HepG2 (cell line): ENCODE measurements at regions not wholly inside any gene's neighbourhood (a gene's known extent, or its start where the extent isn't known, plus 50 kb on each side); places are given as distances from the start of the nearest gene placed in this dataset.

Experiments
- ATAC-seq: fragments of 200-7000 bp; cut with Tn5 transposase; 3 replicates; pipeline ENCODE4 v1.9.1; 2020; ENCODE audit warnings: mild to moderate bottlenecking, moderate library complexity
- BruUV-seq: library from RNA; stranded (reverse); fragments of 400-500 nt; replicated peaks from 2 replicates; lab custom pipeline; 2021; lab: Mats Ljungman, UMichigan
- CTCF ChIA-PET: fragments of 300-600 bp; formaldehyde crosslinking; extraction: SDS; loops from one replicate; lab custom pipeline; 2021; ENCODE audit warnings: low total read pairs, inconsistent platforms, low intra/inter-chr PET ratio; lab: Yijun Ruan, JAX
- POLR2A ChIA-PET: fragments of 350-600 bp; sonication (Branson Sonifier 250); formaldehyde crosslinking; loops from one replicate; lab custom pipeline; 2020; ENCODE audit warnings: antibody characterized with exemption, inconsistent platforms; lab: Yijun Ruan, JAX
- DNase-seq: peaks from one replicate; pipeline ENCODE4 v3.0.0-alpha.2; 2015; ENCODE audit warnings: low spot score
- FAIRE-seq: peaks from 3 replicates; lab custom pipeline; 2011; peaks lifted over from hg19 to GRCh38; lab: Jason Lieb, UNC
- H2AFZ ChIP-seq: one replicate; pipeline ENCODE4 v1.6.1; 2011; ENCODE audit warnings: low read length, inconsistent platforms
- H3K27ac ChIP-seq: fragments of 300-600 bp; 3 replicates; pipeline ENCODE4 v1.8.0; 2011; ENCODE audit warnings: mixed run types, mild to moderate bottlenecking, mixed read lengths, low read length, inconsistent platforms; ENCODE audit not compliant: insufficient read depth; ENCODE audit errors: extremely low read length
- H3K27me3 ChIP-seq, 2 experiments: fragments of 200-600 bp in 1 of 2; 2 replicates in 1 of 2; 3 replicates in 1 of 2; pipeline versions ENCODE4 v1.6.0 to v1.8.0; 2011; ENCODE audit warnings: low read length in 2 of 2, mild to moderate bottlenecking in 2 of 2, moderate library complexity in 2 of 2, inconsistent platforms in 1 of 2; ENCODE audit not compliant: insufficient read depth in 2 of 2, control insufficient read depth in 1 of 2
- H3K36me3 ChIP-seq, 2 experiments: fragments of 200-600 bp in 1 of 2; replicated peaks in 1 of 2; 2 replicates in 1 of 2; 3 replicates in 1 of 2; pipeline versions ENCODE4 v1.5.1 to v1.8.0; 2011; ENCODE audit warnings: low read length in 2 of 2, inconsistent platforms in 1 of 2; ENCODE audit not compliant: insufficient read depth in 2 of 2, control insufficient read depth in 1 of 2
- H3K4me1 ChIP-seq: 2 replicates; pipeline ENCODE4 v1.5.1; 2012; ENCODE audit warnings: low read length, inconsistent platforms; ENCODE audit not compliant: insufficient read depth
- H3K4me2 ChIP-seq: 2 replicates; pipeline ENCODE4 v1.6.0; 2011; ENCODE audit warnings: low read depth, low read length, inconsistent platforms
- H3K4me3 ChIP-seq, 3 experiments: fragments of 200-600 bp in 1 of 3; sonication (generic), shearing (Covaris generic) in 1 of 3; replicated peaks in 1 of 3; 2 replicates each; pipeline ENCODE4 v1.5.1; 2011 to 2016; ENCODE audit warnings: low read length in 3 of 3, inconsistent platforms in 2 of 3, low read depth in 2 of 3, mild to moderate bottlenecking in 2 of 3, control low read depth in 1 of 3, mixed read lengths in 1 of 3; ENCODE audit not compliant: insufficient read depth in 1 of 3
- H3K79me2 ChIP-seq: one replicate; pipeline ENCODE4 v1.6.1; 2011; ENCODE audit warnings: low read length, inconsistent platforms; ENCODE audit not compliant: insufficient read depth
- H3K9ac ChIP-seq: 2 replicates; pipeline ENCODE4 v1.6.0; 2011; ENCODE audit warnings: mild to moderate bottlenecking, low read depth, low read length, inconsistent platforms; ENCODE audit not compliant: insufficient read depth
- H3K9me3 ChIP-seq: 2 replicates; pipeline ENCODE4 v1.5.1; 2012; ENCODE audit warnings: mild to moderate bottlenecking, low read length
- H4K20me1 ChIP-seq: 2 replicates; pipeline ENCODE4 v1.6.0; 2011; ENCODE audit warnings: inconsistent platforms, mild to moderate bottlenecking, low read length, moderate library complexity; ENCODE audit not compliant: insufficient read depth
- CHD4 ChIP-seq: fragments of 200-600 bp; sonication (generic); IDR thresholded peaks from 2 replicates; pipeline ENCODE4 v1.7.0; 2017; ENCODE audit warnings: mild to moderate bottlenecking, low read length, borderline replicate concordance
- FOXC1 ChIP-seq: sonication (generic); formaldehyde crosslinking; IDR thresholded peaks from 2 replicates; pipeline ENCODE4 v1.8.0; 2022; ENCODE audit warnings: mild to moderate bottlenecking, missing genetic modification reagents, borderline replicate concordance
- PHB2 ChIP-seq: fragments of 450-650 bp; IDR thresholded peaks from 2 replicates; pipeline ENCODE4 v1.6.1; 2018; ENCODE audit not compliant: partially characterized antibody
- POLR2AphosphoS5 ChIP-seq: IDR thresholded peaks from 2 replicates; pipeline ENCODE4 v1.6.1; 2012; ENCODE audit warnings: low read depth, low read length
- RARA ChIP-seq: IDR thresholded peaks from 2 replicates; pipeline ENCODE4 v1.6.1; 2016; ENCODE audit warnings: missing genetic modification reagents, missing compliant biosample characterization
- RBFOX2 ChIP-seq: fragments of 200-400 bp; formaldehyde crosslinking; IDR thresholded peaks from 2 replicates; pipeline ENCODE4 v1.6.1; 2017; ENCODE audit warnings: low read depth, mild to moderate bottlenecking, low read length
- SRF ChIP-seq: IDR thresholded peaks from 2 replicates; pipeline ENCODE4 v1.6.1; 2011; ENCODE audit warnings: mild to moderate bottlenecking, low read depth, low read length, moderate library complexity
- TCF7 ChIP-seq: sonication (generic); IDR thresholded peaks from 2 replicates; pipeline ENCODE4 v1.6.1; 2016; ENCODE audit warnings: antibody characterized with exemption, low read depth
- WIZ ChIP-seq: sonication (generic); formaldehyde crosslinking; IDR thresholded peaks from 2 replicates; pipeline ENCODE4 v1.5.1; 2020; ENCODE audit warnings: mild to moderate bottlenecking, missing genetic modification reagents
- ZBTB1 ChIP-seq: sonication (generic); formaldehyde crosslinking; IDR thresholded peaks from 2 replicates; pipeline ENCODE4 v1.4.0; 2020; ENCODE audit warnings: missing genetic modification reagents, borderline replicate concordance
- ZNF230 ChIP-seq: sonication (generic); formaldehyde crosslinking; IDR thresholded peaks from 2 replicates; pipeline ENCODE4 v1.4.0; 2020; ENCODE audit warnings: mild to moderate bottlenecking, missing genetic modification reagents
- ZNF251 ChIP-seq: sonication (generic); formaldehyde crosslinking; IDR thresholded peaks from 2 replicates; pipeline ENCODE4 v1.9.0; 2021; ENCODE audit warnings: mild to moderate bottlenecking, missing genetic modification reagents
- ZNF33B ChIP-seq: sonication (generic); formaldehyde crosslinking; IDR thresholded peaks from 2 replicates; pipeline ENCODE4 v1.5.1; 2020; ENCODE audit warnings: mild to moderate bottlenecking, missing genetic modification reagents
- ZNF354B ChIP-seq: sonication (generic); formaldehyde crosslinking; IDR thresholded peaks from 2 replicates; pipeline ENCODE4 v1.8.0; 2022; ENCODE audit warnings: mild to moderate bottlenecking, missing genetic modification reagents
- ZNF619 ChIP-seq: sonication (generic); formaldehyde crosslinking; IDR thresholded peaks from 2 replicates; pipeline ENCODE4 v1.4.0; 2020; ENCODE audit warnings: mild to moderate bottlenecking, missing genetic modification reagents
- WGBS: methylation state at CpG from one replicate; pipeline ENCODE4 v1.1.6; 2017; ENCODE audit warnings: low lambda C conversion rate; 5-methylcytosine and 5-hydroxymethylcytosine counted together
- in situ Hi-C: cut with HindIII; loops from 2 replicates; pipeline ENCODE4 v1.10.0; 2017; ENCODE audit warnings: low pct_unique_long_range_greater_than_20kb; ENCODE audit not compliant: extremely low pct_ligation_motif_present
- intact Hi-C: fragments of 100-400 bp; cut with micrococcal nuclease; formaldehyde crosslinking; loops from one replicate; pipeline ENCODE4 v1.10.0; 2022; ENCODE audit not compliant: unreplicated experiment
- TF ChIP-seq, protein P1 (sequence below): sonication (generic); formaldehyde crosslinking; IDR thresholded peaks from 2 replicates; pipeline ENCODE4 v1.4.0; 2020; ENCODE audit warnings: missing genetic modification reagents
- TF ChIP-seq, protein P2 (sequence below): sonication (generic); formaldehyde crosslinking; IDR thresholded peaks from 2 replicates; pipeline ENCODE4 v1.5.0; 2020; ENCODE audit warnings: missing genetic modification reagents
- TF ChIP-seq, protein P3 (sequence below): sonication (generic); formaldehyde crosslinking; IDR thresholded peaks from 2 replicates; pipeline ENCODE4 v1.4.0; 2020; ENCODE audit warnings: missing genetic modification reagents, low read depth, mild to moderate bottlenecking, borderline replicate concordance

DNA sequence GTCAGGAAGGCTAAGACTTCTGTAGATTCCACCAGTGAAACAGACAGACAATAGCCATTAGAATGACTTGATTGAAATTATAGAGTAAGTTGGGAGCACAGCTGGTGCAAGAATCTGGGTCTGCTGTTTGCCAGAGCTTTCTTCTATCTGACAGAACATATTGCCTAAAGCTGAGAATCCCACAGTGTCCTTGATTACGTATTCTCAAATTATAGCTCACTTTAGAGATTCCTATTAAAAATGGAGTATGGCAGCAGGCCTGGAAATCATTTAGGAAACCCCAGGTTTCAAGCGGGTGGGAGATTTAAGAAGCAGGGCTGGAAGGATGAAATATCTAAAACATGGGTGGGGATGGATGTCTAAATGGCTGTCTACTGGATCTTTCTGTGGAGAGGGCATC lies 639.7 kb upstream of the CXADR start:
- Histone ChIP-seq H3K27ac (no peak overlapping the region), H3K79me2 (no peaks in the 10 kb centered on the region), H2AFZ (no peak overlapping the region), H4K20me1 (no peaks in the 10 kb centered on the region), H3K36me3 (no peaks in the 10 kb centered on the region), H3K4me2 (no peak overlapping the region), H3K9me3 (no peaks in the 10 kb centered on the region), H3K27me3 (no peaks in the 10 kb centered on the region), H3K9ac (no peak overlapping the region), H3K4me1 (no peaks in the 10 kb centered on the region), H3K4me3 (no peak overlapping the region)
- WGBS = 3% methylated on average over 2 of the region's 2 CpGs
- TF ChIP-seq ZNF251 (CRISPR knock-in tag) = no peak
- ChIA-PET CTCF (no interaction called here), POLR2A (no interaction called here)
- in situ Hi-C loops = no loop called here
- no TSS peak for BruUV-seq
- intact Hi-C loops = no loop called here
- FAIRE-seq (no peak), DNase-seq (no peak), ATAC-seq (no peak)

DNA sequence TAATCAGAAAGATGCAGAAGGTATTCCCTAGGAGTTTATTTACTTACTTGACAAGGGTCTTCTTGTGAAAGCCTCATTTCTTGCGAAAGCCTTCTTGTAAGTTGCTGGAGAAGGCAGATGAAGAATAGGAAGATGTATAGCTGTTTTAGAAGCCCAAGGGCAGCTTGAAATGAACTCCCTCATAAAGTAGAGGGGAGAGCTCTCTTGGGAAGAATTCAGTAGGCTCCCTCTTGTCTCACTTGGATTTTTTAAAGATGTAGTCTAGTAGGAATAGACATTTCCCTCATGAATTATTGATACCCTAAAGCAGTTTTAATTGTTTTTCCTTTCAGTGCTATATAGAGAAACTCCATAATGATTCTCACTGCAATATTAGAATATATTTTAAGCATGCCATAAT lies 639.2 kb upstream of the CXADR start:
- ChIA-PET POLR2A (no interaction called here), CTCF (no interaction called here)
- ATAC-seq = no peak
- H3K9me3 ChIP-seq = no peaks in the 10 kb centered on the region
- in situ Hi-C loops (no loop called here), intact Hi-C loops (no loop called here)
- no peaks in the 10 kb centered on the region for H3K36me3 ChIP-seq
- H3K4me2 ChIP-seq = no peak overlapping the region
- WGBS = 0% methylated on average over 1 of the region's 1 CpG
- BruUV-seq = no TSS peak
- H4K20me1 ChIP-seq = no peaks in the 10 kb centered on the region
- H2AFZ ChIP-seq = no peak overlapping the region
- FAIRE-seq = no peak
- DNase-seq = no peak
- H3K9ac ChIP-seq = no peak overlapping the region
- no peak overlapping the region for H3K27ac ChIP-seq
- H3K27me3 ChIP-seq = no peaks in the 10 kb centered on the region
- no peaks in the 10 kb centered on the region for H3K79me2 ChIP-seq
- H3K4me1 ChIP-seq = no peaks in the 10 kb centered on the region
- H3K4me3 ChIP-seq = no peak overlapping the region
- TF ChIP-seq RBFOX2 (no peak), TCF7 (no peak), CHD4 (no peak), FOXC1 (no peak), WIZ (CRISPR knock-in tag) (no peak), ZNF230 (CRISPR knock-in tag) (no peak), ZBTB1 (CRISPR knock-in tag) (no peak), SRF (no peak), POLR2AphosphoS5 (no peak), PHB2 (no peak), RARA (CRISPR knock-in tag) (no peak), ZNF354B (CRISPR knock-in tag) (no peak), ZNF33B (CRISPR knock-in tag) (no peak), ZNF619 (CRISPR knock-in tag) (no peak)
- TF ChIP-seq, protein P1, sequence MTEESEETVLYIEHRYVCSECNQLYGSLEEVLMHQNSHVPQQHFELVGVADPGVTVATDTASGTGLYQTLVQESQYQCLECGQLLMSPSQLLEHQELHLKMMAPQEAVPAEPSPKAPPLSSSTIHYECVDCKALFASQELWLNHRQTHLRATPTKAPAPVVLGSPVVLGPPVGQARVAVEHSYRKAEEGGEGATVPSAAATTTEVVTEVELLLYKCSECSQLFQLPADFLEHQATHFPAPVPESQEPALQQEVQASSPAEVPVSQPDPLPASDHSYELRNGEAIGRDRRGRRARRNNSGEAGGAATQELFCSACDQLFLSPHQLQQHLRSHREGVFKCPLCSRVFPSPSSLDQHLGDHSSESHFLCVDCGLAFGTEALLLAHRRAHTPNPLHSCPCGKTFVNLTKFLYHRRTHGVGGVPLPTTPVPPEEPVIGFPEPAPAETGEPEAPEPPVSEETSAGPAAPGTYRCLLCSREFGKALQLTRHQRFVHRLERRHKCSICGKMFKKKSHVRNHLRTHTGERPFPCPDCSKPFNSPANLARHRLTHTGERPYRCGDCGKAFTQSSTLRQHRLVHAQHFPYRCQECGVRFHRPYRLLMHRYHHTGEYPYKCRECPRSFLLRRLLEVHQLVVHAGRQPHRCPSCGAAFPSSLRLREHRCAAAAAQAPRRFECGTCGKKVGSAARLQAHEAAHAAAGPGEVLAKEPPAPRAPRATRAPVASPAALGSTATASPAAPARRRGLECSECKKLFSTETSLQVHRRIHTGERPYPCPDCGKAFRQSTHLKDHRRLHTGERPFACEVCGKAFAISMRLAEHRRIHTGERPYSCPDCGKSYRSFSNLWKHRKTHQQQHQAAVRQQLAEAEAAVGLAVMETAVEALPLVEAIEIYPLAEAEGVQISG (CRISPR knock-in tag) = no peak
- TF ChIP-seq, protein P2, sequence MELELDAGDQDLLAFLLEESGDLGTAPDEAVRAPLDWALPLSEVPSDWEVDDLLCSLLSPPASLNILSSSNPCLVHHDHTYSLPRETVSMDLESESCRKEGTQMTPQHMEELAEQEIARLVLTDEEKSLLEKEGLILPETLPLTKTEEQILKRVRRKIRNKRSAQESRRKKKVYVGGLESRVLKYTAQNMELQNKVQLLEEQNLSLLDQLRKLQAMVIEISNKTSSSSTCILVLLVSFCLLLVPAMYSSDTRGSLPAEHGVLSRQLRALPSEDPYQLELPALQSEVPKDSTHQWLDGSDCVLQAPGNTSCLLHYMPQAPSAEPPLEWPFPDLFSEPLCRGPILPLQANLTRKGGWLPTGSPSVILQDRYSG (CRISPR knock-in tag) = no peak
- TF ChIP-seq, protein P3, sequence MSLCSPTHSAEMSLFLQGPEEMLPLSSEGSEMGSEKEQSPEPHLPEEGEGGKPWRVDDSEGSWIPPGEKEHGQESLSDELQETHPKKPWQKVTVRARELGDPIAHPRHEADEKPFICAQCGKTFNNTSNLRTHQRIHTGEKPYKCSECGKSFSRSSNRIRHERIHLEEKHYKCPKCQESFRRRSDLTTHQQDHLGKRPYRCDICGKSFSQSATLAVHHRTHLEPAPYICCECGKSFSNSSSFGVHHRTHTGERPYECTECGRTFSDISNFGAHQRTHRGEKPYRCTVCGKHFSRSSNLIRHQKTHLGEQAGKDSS (CRISPR knock-in tag) = no peak
